Ovary (tissue), 3 donors: ENCODE measurements at regions not wholly inside any gene's neighbourhood (a gene's known extent, or its start where the extent isn't known, plus 50 kb on each side); places are given as distances from the start of the nearest gene placed in this dataset.

Experiments
- CTCF ChIP-seq, 3 donors: fragments of 450-650 bp in 2 of 3; fragments of 200-600 bp in 1 of 3; IDR thresholded peaks; one replicate each; pipeline versions ENCODE4 v1.5.1 to v1.8.0; 2016 to 2022; ENCODE audit warnings: antibody characterized with exemption in 3 of 3, mild to moderate bottlenecking in 1 of 3
- EP300 ChIP-seq: sonication (generic); formaldehyde crosslinking; IDR thresholded peaks from one replicate; pipeline ENCODE4 v1.6.1; 2017; ENCODE audit warnings: antibody characterized with exemption
- POLR2A ChIP-seq: fragments of 450-650 bp; IDR thresholded peaks from one replicate; pipeline ENCODE4 v1.6.1; 2017; ENCODE audit warnings: antibody characterized with exemption, mild to moderate bottlenecking, moderate library complexity
- donor health status: DM: no; HTN: no; CAD: no.

- no peak for TF ChIP-seq POLR2A
- TF ChIP-seq CTCF (IDR thresholded peaks at IDR 0.05): no peak
- TF ChIP-seq EP300: no peak
Observed at GRCh38 chr11:109071712-109072524, 350.1 kb upstream of the C11orf87 start.
